HTR-8/SVneo (cell line): ENCODE measurements at regions not wholly inside any gene's neighbourhood (a gene's known extent, or its start where the extent isn't known, plus 50 kb on each side); places are given as distances from the start of the nearest gene placed in this dataset.
"Not testable (repeated sequence)": the region's sequence is repeated elsewhere in the genome, so short reads cannot be mapped to it uniquely, and the experiment has no call there.

ENCODE experiments used
- DNase-seq: peaks from one replicate; pipeline ENCODE4 v3.0.0; 2011; ENCODE audit warnings: low spot score, mixed read lengths; ENCODE audit not compliant: insufficient read length
- FAIRE-seq: peaks from 2 replicates; lab custom pipeline; 2011; peaks lifted over from hg19 to GRCh38; lab: Jason Lieb, UNC

GRCh38 chr13:73520566-73521289, 461.9 kb downstream of the KLF5 start:
- FAIRE-seq = no peak
- DNase-seq = no peak

GRCh38 chr13:73520135-73520534, 461.3 kb downstream of the KLF5 start:
- not testable (repeated sequence) for DNase-seq, FAIRE-seq

- DNase-seq (no peak), FAIRE-seq (no peak)
Observed at GRCh38 chr13:73519396-73520116, 460.8 kb downstream of the KLF5 start.

GRCh38 chr13:73517766-73518165, 459.0 kb downstream of the KLF5 start:
- FAIRE-seq (no peak), DNase-seq (no peak)

DNA sequence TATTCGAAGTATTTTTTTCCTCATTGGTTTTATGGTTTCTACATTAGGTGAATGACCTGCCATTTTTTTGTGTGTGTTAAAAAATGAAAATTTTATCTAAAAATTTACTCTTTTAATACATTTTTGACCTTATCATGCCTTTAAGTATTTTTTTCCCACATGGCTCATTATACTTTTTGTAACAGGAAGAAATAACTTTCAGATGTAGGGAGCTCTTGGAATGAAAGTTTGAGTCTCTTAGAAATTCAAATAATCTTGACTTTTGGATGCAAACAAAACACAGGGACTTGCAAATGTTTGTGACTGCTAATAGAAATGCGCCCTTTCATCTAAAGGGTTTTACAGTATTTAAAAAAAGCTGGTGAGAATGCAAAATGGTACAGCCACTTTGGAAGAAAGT, 457.9 kb downstream of the KLF5 start:
- FAIRE-seq = no peak
- no peak for DNase-seq

- no peak for DNase-seq
- FAIRE-seq = no peak
Observed at GRCh38 chr13:73514208-73514607, 455.4 kb downstream of the KLF5 start.

DNA sequence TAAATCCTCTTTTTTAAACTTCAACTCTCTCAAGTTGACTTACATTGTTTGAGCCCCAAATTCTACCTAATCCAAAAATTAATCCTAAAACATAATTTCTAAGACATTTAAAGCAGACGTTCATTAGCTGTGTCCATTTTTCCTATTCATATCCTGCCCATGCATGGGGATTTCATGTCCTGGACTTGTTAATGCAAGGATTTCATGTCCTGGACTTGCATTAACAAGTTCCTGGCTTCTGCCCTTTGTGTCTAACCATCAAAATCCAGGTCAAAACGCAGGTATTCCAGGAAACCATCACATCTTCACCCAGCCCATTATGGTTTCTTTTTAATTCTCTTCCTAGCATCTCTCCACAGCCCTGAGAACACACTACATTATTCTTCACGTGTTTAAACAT, 454.9 kb downstream of the KLF5 start:
- no peak for FAIRE-seq
- no peak for DNase-seq

DNA sequence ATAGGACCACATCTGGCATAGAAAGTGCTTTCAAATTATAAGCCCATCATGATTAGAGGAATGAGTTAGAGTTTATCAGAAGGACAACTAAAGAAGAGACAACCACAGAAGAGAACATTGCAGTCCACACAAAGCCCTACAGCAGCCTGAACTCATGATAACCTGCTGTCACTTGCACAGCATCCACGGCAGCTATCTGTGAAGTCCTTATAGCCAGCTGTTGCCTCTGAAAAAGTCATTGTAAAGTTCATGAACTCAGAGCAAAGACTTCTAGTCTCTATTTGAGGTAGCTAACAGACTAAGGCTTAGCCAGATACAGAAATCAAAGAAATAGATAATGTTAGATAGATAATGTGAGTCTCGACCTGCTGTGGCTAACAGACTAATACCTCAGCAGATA, 450.0 kb downstream of the KLF5 start:
- DNase-seq = no peak
- no peak for FAIRE-seq

DNA sequence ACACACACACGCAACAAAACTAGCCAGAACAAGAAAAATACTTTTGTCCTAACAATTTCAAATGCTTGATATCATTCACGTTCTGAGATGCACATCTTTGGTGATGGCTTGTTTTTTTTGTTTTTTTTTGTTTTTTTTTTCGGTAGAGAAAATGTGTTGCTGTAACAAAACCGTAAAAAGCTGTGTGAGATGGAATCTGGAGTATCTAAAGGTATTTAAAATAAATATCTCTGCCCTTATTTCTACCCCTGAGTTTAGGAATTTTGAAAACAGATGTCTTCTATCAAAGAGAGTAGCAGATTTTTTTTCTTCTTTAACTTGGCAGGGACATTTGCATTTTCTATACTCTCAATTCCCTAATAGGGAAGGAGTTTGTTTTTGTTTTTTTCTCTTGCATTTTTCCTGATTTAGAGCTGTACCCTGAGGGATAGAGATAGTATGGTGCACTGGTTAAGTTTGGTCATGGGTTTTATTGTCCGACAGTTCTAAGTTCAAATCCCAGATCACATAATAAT, 446.6 kb downstream of the KLF5 start:
- FAIRE-seq (no peak), DNase-seq (no peak)

- FAIRE-seq (no peak), DNase-seq (no peak)
Observed at GRCh38 chr13:73499695-73500094, 440.9 kb downstream of the KLF5 start.

GRCh38 chr13:73497430-73497829, 438.6 kb downstream of the KLF5 start:
- FAIRE-seq (no peak), DNase-seq (no peak)

GRCh38 chr13:73496711-73497110, 437.9 kb downstream of the KLF5 start:
- DNase-seq = no peak
- no peak for FAIRE-seq

DNA sequence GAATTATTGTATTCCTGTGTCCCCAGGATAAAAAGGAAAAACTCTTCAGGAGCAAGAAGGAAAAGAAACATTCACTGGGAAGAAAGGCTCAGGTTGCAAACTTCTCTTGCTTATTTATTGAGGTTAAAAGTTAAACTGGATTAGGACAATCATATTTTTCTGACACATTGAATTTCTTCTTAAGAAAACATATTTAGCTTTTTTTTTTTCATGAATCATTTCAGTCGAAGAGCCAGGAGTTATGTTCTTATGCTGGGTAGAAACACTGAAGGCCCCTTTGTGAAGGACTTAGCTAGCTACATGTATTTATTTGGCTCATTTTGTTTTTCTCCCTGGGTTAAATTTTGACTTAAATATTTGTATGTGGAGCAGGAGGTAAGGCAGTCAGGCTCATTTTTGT, 434.0 kb downstream of the KLF5 start:
- DNase-seq (no peak), FAIRE-seq (no peak)

GRCh38 chr13:73482556-73482955, 423.8 kb downstream of the KLF5 start:
- DNase-seq (no peak), FAIRE-seq (no peak)

DNA sequence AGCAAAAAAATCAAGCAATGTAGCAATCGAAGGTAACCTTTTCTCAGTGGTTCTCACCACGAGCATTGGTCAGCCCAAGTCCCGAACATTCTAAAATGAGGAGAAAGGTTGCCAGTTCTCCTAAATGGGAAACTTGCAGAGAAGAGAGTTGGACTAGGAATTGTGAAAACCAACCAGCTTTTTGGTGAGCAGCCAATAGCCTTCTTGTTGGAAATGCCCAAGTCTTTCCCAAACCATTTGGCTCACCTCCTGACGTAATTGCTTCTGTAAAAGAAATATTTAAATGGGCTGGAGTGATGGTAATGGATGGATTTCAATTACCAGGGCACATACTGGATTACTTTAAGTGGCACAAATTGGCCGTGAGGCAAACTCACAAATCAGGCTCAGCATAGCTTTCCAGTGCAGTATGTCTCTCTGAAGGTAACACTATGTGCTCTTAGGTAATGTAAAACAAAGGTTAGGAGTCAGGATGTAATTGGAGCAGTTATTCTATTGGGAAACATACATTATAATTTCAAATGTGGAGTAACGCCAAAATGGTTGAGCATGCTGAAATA, 423.2 kb downstream of the KLF5 start:
- FAIRE-seq (no peak), DNase-seq (no peak)

DNA sequence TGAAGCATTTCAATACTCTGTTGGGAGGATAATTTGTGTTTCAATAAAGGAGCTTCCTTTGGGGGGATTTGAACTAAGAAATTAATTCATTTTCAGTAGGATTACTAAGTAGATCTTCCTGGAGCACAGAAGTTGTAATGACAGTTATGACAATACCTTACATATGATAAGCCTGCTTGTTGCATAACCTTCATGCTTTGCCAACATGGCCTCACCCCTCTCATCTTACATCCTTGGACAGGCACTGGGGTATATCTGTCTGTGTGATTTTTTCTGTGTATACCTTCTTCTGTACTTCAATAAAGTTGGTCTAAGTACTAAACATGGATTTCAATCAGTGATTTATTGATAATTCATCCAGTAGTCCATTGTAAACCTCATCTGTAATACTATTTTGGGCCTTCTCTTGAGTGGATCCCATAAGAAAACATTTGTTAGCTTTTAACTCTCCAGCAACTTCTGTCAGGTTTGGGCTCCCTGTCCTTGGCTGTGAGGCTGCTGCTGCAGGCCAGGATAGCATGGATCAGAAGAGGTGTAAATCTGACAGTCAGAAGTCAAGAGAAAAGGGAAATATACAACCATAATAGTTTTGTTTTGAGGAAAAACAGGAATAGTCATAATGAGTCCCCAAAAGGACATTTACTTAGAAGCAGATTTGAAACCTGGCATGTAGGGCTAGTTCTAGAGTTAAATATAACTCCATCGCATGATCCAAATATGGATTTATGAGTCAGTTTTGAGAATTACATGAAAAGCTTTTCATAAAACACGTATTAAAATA, 422.2 kb downstream of the KLF5 start:
- FAIRE-seq (no peak), DNase-seq (no peak)

- no peak for DNase-seq
- no peak for FAIRE-seq
Observed at GRCh38 chr13:73479856-73480255, 421.1 kb downstream of the KLF5 start.

- no peak for FAIRE-seq
Observed at GRCh38 chr13:73479351-73479750, 420.5 kb downstream of the KLF5 start.

DNA sequence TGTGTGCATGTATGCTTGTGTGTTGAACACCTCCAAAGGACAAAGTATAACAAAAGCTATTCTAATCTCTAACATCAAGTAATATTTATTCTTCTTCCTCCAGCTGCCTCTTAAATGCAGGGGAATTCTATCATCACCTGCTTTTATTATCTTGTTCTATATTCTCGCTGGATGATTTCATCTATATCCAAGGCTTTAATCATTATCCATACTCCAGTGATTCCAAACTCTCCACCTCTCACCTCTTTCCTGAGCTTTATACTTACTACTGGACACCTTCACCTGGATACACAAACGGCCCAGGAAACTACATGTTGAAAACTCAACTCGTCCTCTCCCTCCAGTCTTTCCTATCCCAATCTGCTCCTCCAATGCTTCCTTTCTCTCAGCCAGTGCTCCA, 418.6 kb downstream of the KLF5 start:
- DNase-seq = no peak
- no peak for FAIRE-seq

More at GRCh38 chr13:73479351-73479750, 420.5 kb downstream of the KLF5 start:
- DNase-seq = no peak

DNA sequence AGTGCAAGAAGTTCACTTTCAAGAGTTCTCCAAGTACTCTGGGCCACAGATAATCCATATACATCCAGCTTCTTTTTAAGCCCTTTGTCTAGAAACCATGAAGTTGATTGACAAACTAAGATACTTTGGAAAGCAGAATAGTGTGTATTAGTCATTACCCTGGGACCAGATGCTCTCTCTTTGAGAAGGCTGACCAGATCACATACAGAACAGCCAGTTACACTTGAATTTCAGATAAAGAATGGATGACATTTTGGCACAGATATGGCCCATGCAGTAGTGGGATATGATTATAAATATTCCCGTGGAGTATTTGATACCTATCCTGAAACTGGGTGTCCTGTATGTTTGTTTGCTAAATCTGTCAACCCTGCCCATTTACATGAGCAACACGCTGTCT, 414.2 kb downstream of the KLF5 start:
- DNase-seq (no peak), FAIRE-seq (no peak)

- no peak for DNase-seq
Observed at GRCh38 chr13:73467125-73467524, 408.3 kb downstream of the KLF5 start.

More at GRCh38 chr13:73467125-73467524, 408.3 kb downstream of the KLF5 start:
- FAIRE-seq = no peak
